ENCODE measurements at regions not wholly inside any gene's neighbourhood (a gene's known extent, or its start where the extent isn't known, plus 50 kb on each side); places are given as distances from the start of the nearest gene placed in this dataset.

DNA sequence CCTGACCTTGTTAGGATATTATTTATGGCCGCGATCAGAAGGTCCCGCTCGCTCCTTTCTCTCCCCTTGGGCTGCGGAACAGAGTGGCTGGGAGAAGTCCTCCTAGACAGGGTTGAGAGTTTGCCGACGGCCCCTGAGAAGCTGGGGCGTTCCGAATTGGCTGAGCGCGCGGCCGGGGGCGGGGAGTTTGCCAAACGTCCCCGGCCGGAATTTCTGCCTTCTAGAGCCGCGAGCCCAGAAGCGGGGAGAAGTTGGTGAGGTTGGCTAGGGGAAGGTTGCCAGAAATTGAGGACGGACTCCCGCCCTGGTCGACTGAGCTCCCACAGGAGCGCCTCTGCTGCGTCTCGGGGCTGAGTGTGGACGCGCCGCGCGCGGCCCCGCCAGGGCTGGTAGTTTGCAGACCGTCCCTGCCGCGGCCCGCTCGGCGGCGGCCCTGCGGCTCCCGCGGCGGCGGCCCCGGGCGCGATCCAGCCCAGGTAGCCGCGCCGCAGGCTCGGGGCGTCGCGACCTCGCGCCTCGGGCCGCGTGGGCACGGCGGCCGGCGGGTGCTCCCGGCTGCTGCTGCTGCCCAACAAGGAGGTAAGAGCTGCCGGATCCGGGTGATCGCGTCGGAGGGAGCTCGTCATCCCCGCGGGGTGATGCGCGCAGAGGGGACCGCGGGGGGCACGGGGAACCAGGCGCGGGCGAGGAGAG is 134.0 kb upstream of the MGAT5 start:
- H2AFZ ChIP-seq (ENCODE audit: low read depth, low read length, poor library complexity, severe bottlenecking): peak overlapping the region; percentile 97
- H3K27ac ChIP-seq (ENCODE audit: low read depth, low read length): peak overlapping the region; percentile 87
- CTCF ChIA-PET: interaction anchor here (0.7 to 4.5 kb wide), 7 partner anchors 9 to 331 kb away, joined by 3 to 60 read pairs (median 4); no protein-coding TSS in a partner anchor
- no peaks in the 10 kb centered on the region for H3K9me2 ChIP-seq (ENCODE audit: insufficient read depth)
- no peaks in the 10 kb centered on the region for H3K36me3 ChIP-seq (ENCODE audit: control insufficient read depth in 1 of 2, insufficient read depth in 2 of 2, low read length in 2 of 2)
- peaks cover 40% of the 10 kb centered on the region for H3K79me2 ChIP-seq (ENCODE audit: insufficient read depth, low read length)
- RAD21 ChIA-PET (ENCODE audit: low non-redundant PET in 1 of 2, low total read pairs in 2 of 2, uncharacterized antibody in 2 of 2, unreplicated experiment in 2 of 2): interaction anchor here in 1 of 2 experiments (2.4 kb wide), 1 partner anchor 87 kb away, joined by 23 read pairs; no protein-coding TSS in a partner anchor
- H3K4me1 ChIP-seq (ENCODE audit: control insufficient read depth in 1 of 2, insufficient read depth in 2 of 2, low read length in 2 of 2): peaks cover 16 to 19% of the 10 kb centered on the region in 2 experiments; a peak in 3 of 4 replicates
- POLR2A ChIA-PET: interaction anchor here (0.9 kb wide), 1 partner anchor 8 kb away, joined by 4 read pairs; no protein-coding TSS in a partner anchor
- no peaks in the 10 kb centered on the region for H4K20me1 ChIP-seq (ENCODE audit: insufficient read depth)
- no peaks in the 10 kb centered on the region for H3K9me3 ChIP-seq (ENCODE audit: control insufficient read depth in 1 of 2, insufficient read depth in 1 of 2, low read depth in 1 of 2, low read length in 2 of 2)
- BruUV-seq (replicated peaks): no TSS peak
- DNase-seq (ENCODE audit: low read depth, low spot score) (peak; percentile 81), ATAC-seq (peak; percentile 81)
- H3K4me3 ChIP-seq (replicated peaks in 1 of 2; ENCODE audit: low read depth in 1 of 2, low read length in 2 of 2): peak overlapping the region; percentile 62 to 81
- intact Hi-C loops (cut with micrococcal nuclease): loop anchor here (2.0 to 10.0 kb wide), 3 partner anchors 87 to 785 kb away; no protein-coding TSS in a partner anchor
- peak overlapping the region; percentile 90 for H3K4me2 ChIP-seq (ENCODE audit: low read length)
- H3K9ac ChIP-seq (ENCODE audit: low read length): peak overlapping the region; percentile 79
- H3K27me3 ChIP-seq (ENCODE audit: insufficient read depth, low read length): no peaks in the 10 kb centered on the region
- TF ChIP-seq SP1 (IDR thresholded peaks at IDR 0.05; ENCODE audit: low read depth) (peak; percentile 47), SIN3A (IDR thresholded peaks at IDR 0.05; ENCODE audit: low read depth) (peak; percentile 55), JUND (IDR thresholded peaks at IDR 0.05) (no peak), RAD21 (IDR thresholded peaks at IDR 0.05; ENCODE audit: low read depth) (0 out of 2 replicates have a peak, but pooled peaks have one; percentile 24), FOSL1 (IDR thresholded peaks at IDR 0.05; ENCODE audit: low read depth) (no peak), ATF3 (IDR thresholded peaks at IDR 0.05) (no peak), ZNF274 (IDR thresholded peaks at IDR 0.05; ENCODE audit: low read depth, low read length) (no peak), EZH2phosphoT487 (IDR thresholded peaks at IDR 0.05; ENCODE audit: borderline replicate concordance) (no peak), ELF1 (IDR thresholded peaks at IDR 0.05; ENCODE audit: borderline replicate concordance, low read depth) (no peak), EZH2 (IDR thresholded peaks at IDR 0.05) (no peak), POLR2AphosphoS5 (IDR thresholded peaks at IDR 0.05; ENCODE audit: low read depth, low read length) (peak; percentile 87), SRF (IDR thresholded peaks at IDR 0.05; ENCODE audit: low read depth) (no peak), ZFX (IDR thresholded peaks at IDR 0.05) (peak; percentile 44), YY1 (IDR thresholded peaks at IDR 0.05; ENCODE audit: extremely low read depth, insufficient replicate concordance, low read depth, low read length) (peak; percentile 11), POLR2A (IDR thresholded peaks at IDR 0.05; ENCODE audit: borderline replicate concordance, extremely low read depth, insufficient read depth, insufficient read length) (peak; percentile 69), CEBPB (IDR thresholded peaks at IDR 0.05; ENCODE audit: low read depth) (no peak), CBX3 (IDR thresholded peaks at IDR 0.05; ENCODE audit: low read depth) (peak; percentile 70; the same call in 1 of the 2 replicates), REST (IDR thresholded peaks at IDR 0.05; ENCODE audit: low read depth) (no peak), EGR1 (IDR thresholded peaks at IDR 0.05; ENCODE audit: low read depth) (peak; percentile 73)
- TF ChIP-seq, protein P1, sequence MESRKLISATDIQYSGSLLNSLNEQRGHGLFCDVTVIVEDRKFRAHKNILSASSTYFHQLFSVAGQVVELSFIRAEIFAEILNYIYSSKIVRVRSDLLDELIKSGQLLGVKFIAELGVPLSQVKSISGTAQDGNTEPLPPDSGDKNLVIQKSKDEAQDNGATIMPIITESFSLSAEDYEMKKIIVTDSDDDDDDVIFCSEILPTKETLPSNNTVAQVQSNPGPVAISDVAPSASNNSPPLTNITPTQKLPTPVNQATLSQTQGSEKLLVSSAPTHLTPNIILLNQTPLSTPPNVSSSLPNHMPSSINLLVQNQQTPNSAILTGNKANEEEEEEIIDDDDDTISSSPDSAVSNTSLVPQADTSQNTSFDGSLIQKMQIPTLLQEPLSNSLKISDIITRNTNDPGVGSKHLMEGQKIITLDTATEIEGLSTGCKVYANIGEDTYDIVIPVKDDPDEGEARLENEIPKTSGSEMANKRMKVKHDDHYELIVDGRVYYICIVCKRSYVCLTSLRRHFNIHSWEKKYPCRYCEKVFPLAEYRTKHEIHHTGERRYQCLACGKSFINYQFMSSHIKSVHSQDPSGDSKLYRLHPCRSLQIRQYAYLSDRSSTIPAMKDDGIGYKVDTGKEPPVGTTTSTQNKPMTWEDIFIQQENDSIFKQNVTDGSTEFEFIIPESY (IDR thresholded peaks at IDR 0.05; ENCODE audit: extremely low read depth, insufficient replicate concordance, low read length): no peak
